ENCODE measurements at regions not wholly inside any gene's neighbourhood (a gene's known extent, or its start where the extent isn't known, plus 50 kb on each side); places are given as distances from the start of the nearest gene placed in this dataset.

GRCh38 chr10:44566786-44567185, 181.9 kb upstream of the CXCL12 start:
- TF ChIP-seq CTCF (IDR thresholded peaks at IDR 0.05; ENCODE audit: poor library complexity) (no peak), EZH2phosphoT487 (IDR thresholded peaks at IDR 0.05; ENCODE audit: low read depth, severe bottlenecking, unreplicated experiment) (no peak), EZH2 (IDR thresholded peaks at IDR 0.05; ENCODE audit: borderline replicate concordance) (no peak)

Measured in hepatocyte (in vitro differentiated cells).